SK-N-SH (cell line): ENCODE measurements at regions not wholly inside any gene's neighbourhood (a gene's known extent, or its start where the extent isn't known, plus 50 kb on each side); places are given as distances from the start of the nearest gene placed in this dataset.

Experiments
- CTCF ChIP-seq: fragments of 200-600 bp; sonication (generic); IDR thresholded peaks from 2 replicates; pipeline ENCODE4 v1.6.1; 2017; ENCODE audit warnings: antibody characterized with exemption, mild to moderate bottlenecking, moderate library complexity
- ELF1 ChIP-seq: IDR thresholded peaks from 2 replicates; pipeline ENCODE4 v1.4.0; 2012
- EZH2phosphoT487 ChIP-seq: fragments of 200-600 bp; sonication (generic); IDR thresholded peaks from 2 replicates; pipeline ENCODE4 v1.6.1; 2017; ENCODE audit warnings: low read depth, mixed run types, mild to moderate bottlenecking, antibody characterized with exemption, moderate library complexity, borderline replicate concordance
- NFIC ChIP-seq: IDR thresholded peaks from 2 replicates; pipeline ENCODE4 v1.4.0; 2012; ENCODE audit warnings: borderline replicate concordance
- RAD21 ChIP-seq: IDR thresholded peaks from 2 replicates; pipeline ENCODE4 v1.6.1; 2012; ENCODE audit warnings: mild to moderate bottlenecking, low read length

DNA sequence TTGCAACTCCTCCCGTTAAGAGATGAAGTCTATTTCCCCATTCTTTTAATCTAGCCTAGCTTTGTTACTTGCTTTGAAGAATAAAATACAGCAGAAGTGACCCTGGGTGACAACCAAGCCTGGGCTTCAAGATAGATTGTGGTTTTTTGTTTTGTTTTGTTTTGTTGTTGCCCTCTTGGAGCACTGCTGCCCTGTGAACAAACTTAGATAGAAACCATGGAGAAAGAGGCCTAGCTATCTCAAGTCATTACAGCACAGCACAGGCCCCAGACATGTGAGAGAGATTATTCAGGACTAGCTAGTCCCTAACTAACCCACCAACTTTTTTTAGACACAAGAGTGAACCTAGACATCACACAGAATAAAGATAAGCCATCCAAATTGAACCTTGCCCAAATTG lies 475.2 kb downstream of the EPHA7 start:
- TF ChIP-seq CTCF (no peak), RAD21 (no peak), NFIC (no peak), EZH2phosphoT487 (no peak), ELF1 (no peak)
